HCT116 (cell line): ENCODE measurements at regions not wholly inside any gene's neighbourhood (a gene's known extent, or its start where the extent isn't known, plus 50 kb on each side); places are given as distances from the start of the nearest gene placed in this dataset.
"Not testable (repeated sequence)": the region's sequence is repeated elsewhere in the genome, so short reads cannot be mapped to it uniquely, and the experiment has no call there.

Experiments
- ATAC-seq: fragments of 200-7000 bp; cut with Tn5 transposase; 2 replicates; pipeline ENCODE4 v1.9.1; 2020; ENCODE audit warnings: mild to moderate bottlenecking, moderate library complexity
- BruUV-seq: library from RNA; stranded (reverse); fragments of 400-500 nt; replicated peaks from 2 replicates; lab custom pipeline; 2021; lab: Mats Ljungman, UMichigan
- CTCF ChIA-PET: fragments of 300-600 bp; sonication (Branson Sonifier 250); formaldehyde crosslinking; loops from one replicate; lab custom pipeline; 2021; ENCODE audit warnings: antibody characterized with exemption; lab: Charles Lee
- POLR2A ChIA-PET: fragments of 300-600, 350-600 bp; sonication (Branson Sonifier 250); formaldehyde crosslinking; loops from one replicate; lab custom pipeline; 2021; ENCODE audit warnings: antibody characterized with exemption; lab: Charles Lee
- RAD21 ChIA-PET, 2 experiments: fragments of 300-600 bp; sonication (Branson Sonifier 250); formaldehyde crosslinking; loops; one replicate each; lab custom pipeline; 2023; ENCODE audit warnings: low total read pairs in 2 of 2; ENCODE audit not compliant: uncharacterized antibody in 2 of 2, unreplicated experiment in 2 of 2, low non-redundant PET in 1 of 2; lab: Charles Lee
- DNase-seq: peaks from one replicate; pipeline ENCODE4 v3.0.0-alpha.2; 2010; ENCODE audit warnings: low read depth, low spot score
- H2AFZ ChIP-seq: fragments of 200-600 bp; shearing (Covaris generic), sonication (generic); 2 replicates; pipeline ENCODE4 v1.6.1; 2017; ENCODE audit warnings: low read depth, mixed run types, mixed read lengths, antibody characterized with exemption, low read length; ENCODE audit not compliant: poor library complexity, severe bottlenecking
- H3K27ac ChIP-seq: 2 replicates; pipeline ENCODE4 v1.5.1; 2012; ENCODE audit warnings: low read depth, low read length
- H3K27me3 ChIP-seq: fragments of 200-600 bp; sonication (generic); 2 replicates; pipeline ENCODE4 v1.6.1; 2016; ENCODE audit warnings: mixed run types, low read length, mixed read lengths; ENCODE audit not compliant: insufficient read depth
- H3K36me3 ChIP-seq, 2 experiments: fragments of 200-500 bp in 1 of 2; fragments of 200-600 bp in 1 of 2; sonication (Bioruptor generic) in 1 of 2; sonication (generic) in 1 of 2; 2 replicates each; pipeline versions ENCODE4 v1.5.1 to v1.6.1; 2014 to 2016; ENCODE audit warnings: low read length in 2 of 2, inconsistent platforms in 1 of 2, mixed read lengths in 1 of 2, mixed run types in 1 of 2; ENCODE audit not compliant: insufficient read depth in 2 of 2, control insufficient read depth in 1 of 2
- H3K4me1 ChIP-seq, 2 experiments: fragments of 200-600 bp in 1 of 2; sonication (generic) in 1 of 2; 2 replicates each; pipeline versions ENCODE4 v1.5.1 to v1.6.1; 2012 to 2017; ENCODE audit warnings: low read length in 2 of 2, inconsistent platforms in 1 of 2, mild to moderate bottlenecking in 1 of 2, mixed read lengths in 1 of 2, mixed run types in 1 of 2, moderate library complexity in 1 of 2; ENCODE audit not compliant: insufficient read depth in 2 of 2, control insufficient read depth in 1 of 2
- H3K4me2 ChIP-seq: fragments of 200-600 bp; sonication (generic); 2 replicates; pipeline ENCODE4 v1.6.1; 2017; ENCODE audit warnings: mixed run types, low read length, mixed read lengths
- H3K4me3 ChIP-seq, 2 experiments: fragments of 200-600 bp in 1 of 2; sonication (generic) in 1 of 2; replicated peaks in 1 of 2; 2 replicates each; pipeline ENCODE4 v1.5.1; 2011 to 2016; ENCODE audit warnings: low read length in 2 of 2, control low read depth in 1 of 2, low read depth in 1 of 2, mild to moderate bottlenecking in 1 of 2, mixed read lengths in 1 of 2, mixed run types in 1 of 2
- H3K79me2 ChIP-seq: fragments of 200-600 bp; sonication (generic); 2 replicates; pipeline ENCODE4 v1.6.1; 2017; ENCODE audit warnings: mild to moderate bottlenecking, mixed run types, low read length, moderate library complexity, mixed read lengths; ENCODE audit not compliant: insufficient read depth
- H3K9ac ChIP-seq: fragments of 200-600 bp; sonication (generic); 2 replicates; pipeline ENCODE4 v1.6.1; 2016; ENCODE audit warnings: low read length, mixed read lengths
- H3K9me2 ChIP-seq: fragments of 200-600 bp; sonication (generic), shearing (Covaris generic); 2 replicates; pipeline ENCODE4 v1.6.1; 2017; ENCODE audit warnings: mixed run types, mild to moderate bottlenecking, moderate library complexity; ENCODE audit not compliant: insufficient read depth
- H3K9me3 ChIP-seq, 2 experiments: fragments of 200-500 bp in 1 of 2; fragments of 200-600 bp in 1 of 2; sonication (Bioruptor generic) in 1 of 2; sonication (generic) in 1 of 2; 2 replicates each; pipeline ENCODE4 v1.6.1; 2014 to 2017; ENCODE audit warnings: low read length in 2 of 2, mixed read lengths in 2 of 2, inconsistent platforms in 1 of 2, low read depth in 1 of 2, mild to moderate bottlenecking in 1 of 2, mixed run types in 1 of 2, moderate library complexity in 1 of 2; ENCODE audit not compliant: control insufficient read depth in 1 of 2, insufficient read depth in 1 of 2
- H4K20me1 ChIP-seq: fragments of 200-600 bp; sonication (generic), shearing (Covaris generic); 2 replicates; pipeline ENCODE4 v1.6.1; 2017; ENCODE audit warnings: mixed run types, mild to moderate bottlenecking, moderate library complexity; ENCODE audit not compliant: insufficient read depth
- EZH2 ChIP-seq: fragments of 200-600 bp; sonication (generic); IDR thresholded peaks from 2 replicates; pipeline ENCODE4 v1.6.1; 2017; ENCODE audit warnings: antibody characterized with exemption, mixed run types
- FOSL1 ChIP-seq: IDR thresholded peaks from 2 replicates; pipeline ENCODE4 v1.6.1; 2012; ENCODE audit warnings: low read depth
- MAX ChIP-seq: IDR thresholded peaks from 2 replicates; pipeline ENCODE4 v1.6.1; 2012
- POLR2AphosphoS5 ChIP-seq: IDR thresholded peaks from 2 replicates; pipeline ENCODE4 v1.6.1; 2011; ENCODE audit warnings: mild to moderate bottlenecking, low read depth, low read length, moderate library complexity
- SIN3A ChIP-seq: IDR thresholded peaks from 2 replicates; pipeline ENCODE4 v1.6.1; 2012; ENCODE audit warnings: low read depth
- SP1 ChIP-seq: IDR thresholded peaks from 2 replicates; pipeline ENCODE4 v1.6.1; 2012; ENCODE audit warnings: low read depth
- TCF7L2 ChIP-seq: IDR thresholded peaks from 2 replicates; pipeline ENCODE4 v1.7.0; 2011; ENCODE audit warnings: borderline replicate concordance, inconsistent platforms; ENCODE audit not compliant: insufficient read depth, insufficient read length; ENCODE audit errors: extremely low read depth
- YY1 ChIP-seq: IDR thresholded peaks from 2 replicates; pipeline ENCODE4 v1.6.1; 2011; ENCODE audit warnings: low read length, low read depth, moderate library complexity, mild to moderate bottlenecking; ENCODE audit not compliant: insufficient replicate concordance; ENCODE audit errors: extremely low read depth
- ZBTB33 ChIP-seq: IDR thresholded peaks from 2 replicates; pipeline ENCODE4 v1.6.1; 2011; ENCODE audit warnings: mild to moderate bottlenecking, low read length, moderate library complexity; ENCODE audit not compliant: insufficient replicate concordance; ENCODE audit errors: extremely low read depth
- ZFX ChIP-seq: fragments of 450-650 bp; IDR thresholded peaks from 2 replicates; pipeline ENCODE4 v1.6.1; 2017
- intact Hi-C: fragments of 100-400 bp; cut with micrococcal nuclease; formaldehyde crosslinking; loops from 2 replicates; pipeline ENCODE4 v1.10.0; 2022

GRCh38 chr4:128675083-128675482 is 134.4 kb upstream of the JADE1 start:
- no TSS peak for BruUV-seq
- H3K36me3 ChIP-seq: no peaks in the 10 kb centered on the region
- no peaks in the 10 kb centered on the region for H3K9me3 ChIP-seq
- no peaks in the 10 kb centered on the region for H3K27me3 ChIP-seq
- RAD21 ChIA-PET: no interaction called here
- H3K4me3 ChIP-seq: no peak overlapping the region
- H3K9ac ChIP-seq: no peak overlapping the region
- ATAC-seq: no peak
- no peak overlapping the region for H3K4me2 ChIP-seq
- intact Hi-C loops: no loop called here
- H2AFZ ChIP-seq: no peak overlapping the region
- POLR2A ChIA-PET: no interaction called here
- no peak overlapping the region for H3K27ac ChIP-seq
- TF ChIP-seq POLR2AphosphoS5 (no peak), YY1 (no peak), FOSL1 (no peak), TCF7L2 (no peak), SP1 (no peak), ZFX (no peak), ZBTB33 (no peak), SIN3A (no peak), MAX (no peak), EZH2 (no peak)
- H3K4me1 ChIP-seq: no peaks in the 10 kb centered on the region
- no peaks in the 10 kb centered on the region for H3K79me2 ChIP-seq
- H4K20me1 ChIP-seq: no peaks in the 10 kb centered on the region
- no peaks in the 10 kb centered on the region for H3K9me2 ChIP-seq
- no peak for DNase-seq
- CTCF ChIA-PET: no interaction called here

- H3K79me2 ChIP-seq, H2AFZ ChIP-seq, RAD21 ChIA-PET, BruUV-seq, H3K4me1 ChIP-seq, CTCF ChIA-PET, H3K9ac ChIP-seq, ATAC-seq, H4K20me1 ChIP-seq, DNase-seq, H3K36me3 ChIP-seq, H3K9me3 ChIP-seq, H3K9me2 ChIP-seq, H3K4me3 ChIP-seq, intact Hi-C loops, POLR2A ChIA-PET, H3K4me2 ChIP-seq, H3K27me3 ChIP-seq, H3K27ac ChIP-seq: not testable (repeated sequence)
Observed at GRCh38 chr4:128673159-128673558, 136.3 kb upstream of the JADE1 start.

- H3K36me3 ChIP-seq, H4K20me1 ChIP-seq, H2AFZ ChIP-seq, H3K27me3 ChIP-seq, DNase-seq, H3K9me2 ChIP-seq, RAD21 ChIA-PET, BruUV-seq, H3K9me3 ChIP-seq, H3K4me2 ChIP-seq, intact Hi-C loops, H3K9ac ChIP-seq, ATAC-seq, H3K27ac ChIP-seq, CTCF ChIA-PET, H3K4me3 ChIP-seq, H3K4me1 ChIP-seq, H3K79me2 ChIP-seq: not testable (repeated sequence)
- POLR2A ChIA-PET: interaction anchor here (0.7 kb wide), 1 partner anchor 13 kb away, joined by 3 read pairs; no protein-coding TSS in a partner anchor
Observed at GRCh38 chr4:128672596-128672995, 136.9 kb upstream of the JADE1 start.
